ENCODE measurements at regions not wholly inside any gene's neighbourhood (a gene's known extent, or its start where the extent isn't known, plus 50 kb on each side); places are given as distances from the start of the nearest gene placed in this dataset.

GRCh38 chr3:194773216-194773615 is 87.5 kb downstream of the FAM43A start:
- no peaks in the 10 kb centered on the region for H3K36me3 ChIP-seq
- Mint-ChIP-seq H3K9me3 (peaks cover 2% of the 10 kb centered on the region), H3K27ac (peak overlapping the region; percentile 16), H3K27me3 (ENCODE audit: insufficient read depth, low read depth) (peaks cover 23% of the 10 kb centered on the region), H3K36me3 (no peaks in the 10 kb centered on the region), H3K4me3 (no peak overlapping the region), H3K4me1 (peaks cover 22% of the 10 kb centered on the region)
- H3K4me3 ChIP-seq: no peak overlapping the region
- H3K4me2 ChIP-seq: no peak overlapping the region
- no peak overlapping the region for H3K9ac ChIP-seq
- H4K20me1 ChIP-seq (ENCODE audit: low read depth): no peaks in the 10 kb centered on the region
- peaks cover 10% of the 10 kb centered on the region for H3K27me3 ChIP-seq
- no peaks in the 10 kb centered on the region for H3F3A ChIP-seq (ENCODE audit: low read depth)
- no peak for DNase-seq (ENCODE audit: low spot score)
- no peak overlapping the region for H3K27ac ChIP-seq
- H2AFZ ChIP-seq (replicated peaks): no peak overlapping the region
- H3K9me3 ChIP-seq (ENCODE audit: low read depth): no peaks in the 10 kb centered on the region
- TF ChIP-seq, protein P1, sequence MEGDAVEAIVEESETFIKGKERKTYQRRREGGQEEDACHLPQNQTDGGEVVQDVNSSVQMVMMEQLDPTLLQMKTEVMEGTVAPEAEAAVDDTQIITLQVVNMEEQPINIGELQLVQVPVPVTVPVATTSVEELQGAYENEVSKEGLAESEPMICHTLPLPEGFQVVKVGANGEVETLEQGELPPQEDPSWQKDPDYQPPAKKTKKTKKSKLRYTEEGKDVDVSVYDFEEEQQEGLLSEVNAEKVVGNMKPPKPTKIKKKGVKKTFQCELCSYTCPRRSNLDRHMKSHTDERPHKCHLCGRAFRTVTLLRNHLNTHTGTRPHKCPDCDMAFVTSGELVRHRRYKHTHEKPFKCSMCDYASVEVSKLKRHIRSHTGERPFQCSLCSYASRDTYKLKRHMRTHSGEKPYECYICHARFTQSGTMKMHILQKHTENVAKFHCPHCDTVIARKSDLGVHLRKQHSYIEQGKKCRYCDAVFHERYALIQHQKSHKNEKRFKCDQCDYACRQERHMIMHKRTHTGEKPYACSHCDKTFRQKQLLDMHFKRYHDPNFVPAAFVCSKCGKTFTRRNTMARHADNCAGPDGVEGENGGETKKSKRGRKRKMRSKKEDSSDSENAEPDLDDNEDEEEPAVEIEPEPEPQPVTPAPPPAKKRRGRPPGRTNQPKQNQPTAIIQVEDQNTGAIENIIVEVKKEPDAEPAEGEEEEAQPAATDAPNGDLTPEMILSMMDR (IDR thresholded peaks at IDR 0.05): no peak
- TF ChIP-seq EZH2 (IDR thresholded peaks at IDR 0.05) (no peak), EZH2phosphoT487 (IDR thresholded peaks at IDR 0.05) (no peak)
- no peaks in the 10 kb centered on the region for H3K79me2 ChIP-seq (ENCODE audit: low read depth)
- peaks cover 24% of the 10 kb centered on the region for H3K4me1 ChIP-seq

- no peak for DNase-seq (ENCODE audit: low spot score)
- Histone ChIP-seq H3K4me1 (peaks cover 17% of the 10 kb centered on the region), H3K9ac (no peak overlapping the region), H3K27ac (no peak overlapping the region), H3K9me3 (ENCODE audit: low read depth) (no peaks in the 10 kb centered on the region), H3K36me3 (no peaks in the 10 kb centered on the region), H4K20me1 (ENCODE audit: low read depth) (no peaks in the 10 kb centered on the region), H2AFZ (replicated peaks) (no peak overlapping the region), H3K79me2 (ENCODE audit: low read depth) (no peaks in the 10 kb centered on the region), H3F3A (ENCODE audit: low read depth) (no peaks in the 10 kb centered on the region), H3K4me2 (no peak overlapping the region), H3K4me3 (no peak overlapping the region), H3K27me3 (peaks cover 10% of the 10 kb centered on the region)
- no peaks in the 10 kb centered on the region for H3K36me3 Mint-ChIP-seq
- peaks cover 16% of the 10 kb centered on the region for H3K4me1 Mint-ChIP-seq
- H3K27me3 Mint-ChIP-seq (ENCODE audit: insufficient read depth, low read depth): peaks cover 20% of the 10 kb centered on the region
- H3K9me3 Mint-ChIP-seq: peaks cover 2% of the 10 kb centered on the region
- no peak overlapping the region for H3K4me3 Mint-ChIP-seq
- TF ChIP-seq, protein P1 (IDR thresholded peaks at IDR 0.05): no peak
- TF ChIP-seq EZH2phosphoT487 (IDR thresholded peaks at IDR 0.05): no peak
- TF ChIP-seq EZH2 (IDR thresholded peaks at IDR 0.05): no peak
- H3K27ac Mint-ChIP-seq: no peak overlapping the region
Observed at GRCh38 chr3:194773771-194774455, 88.2 kb downstream of the FAM43A start.

GRCh38 chr3:194775266-194775665 is 89.6 kb downstream of the FAM43A start:
- Mint-ChIP-seq H3K4me3 (no peak overlapping the region), H3K27ac (no peak overlapping the region), H3K4me1 (peaks cover 4% of the 10 kb centered on the region), H3K36me3 (no peaks in the 10 kb centered on the region), H3K9me3 (peaks cover 2% of the 10 kb centered on the region), H3K27me3 (ENCODE audit: insufficient read depth, low read depth) (peaks cover 20% of the 10 kb centered on the region)
- Histone ChIP-seq H3K9ac (no peak overlapping the region), H3K79me2 (ENCODE audit: low read depth) (no peaks in the 10 kb centered on the region), H3K9me3 (ENCODE audit: low read depth) (no peaks in the 10 kb centered on the region), H4K20me1 (ENCODE audit: low read depth) (no peaks in the 10 kb centered on the region), H3K27ac (no peak overlapping the region), H3F3A (ENCODE audit: low read depth) (no peaks in the 10 kb centered on the region), H3K27me3 (peaks cover 8% of the 10 kb centered on the region), H3K36me3 (no peaks in the 10 kb centered on the region), H2AFZ (replicated peaks) (no peak overlapping the region), H3K4me2 (no peak overlapping the region), H3K4me3 (no peak overlapping the region), H3K4me1 (peaks cover 11% of the 10 kb centered on the region)
- DNase-seq (ENCODE audit: low spot score): no peak
- TF ChIP-seq, protein P1 (IDR thresholded peaks at IDR 0.05): no peak
- no peak for TF ChIP-seq EZH2 (IDR thresholded peaks at IDR 0.05)
